B cell (primary cell): ENCODE measurements at regions not wholly inside any gene's neighbourhood (a gene's known extent, or its start where the extent isn't known, plus 50 kb on each side); places are given as distances from the start of the nearest gene placed in this dataset.

Experiments
- ATAC-seq: fragments of 200-7000 bp; cut with Tn5 transposase; one replicate; pipeline ENCODE4 v1.10.0; 2021; ENCODE audit warnings: low read depth, mild to moderate bottlenecking, moderate number of reproducible peaks, moderate library complexity
- CTCF ChIA-PET: fragments of 350-600 bp; sonication (Branson Sonifier 250); formaldehyde crosslinking; loops from one replicate; lab custom pipeline; 2021; ENCODE audit warnings: antibody characterized with exemption, inconsistent platforms; lab: Charles Lee
- POLR2A ChIA-PET: fragments of 350-600 bp; sonication (Branson Sonifier 250); formaldehyde crosslinking; loops from one replicate; lab custom pipeline; 2021; ENCODE audit warnings: antibody characterized with exemption; lab: Charles Lee
- DNase-seq: peaks from one replicate; pipeline ENCODE4 v3.0.0; 2013
- H2AFZ ChIP-seq: 2 replicates; pipeline ENCODE4 v1.6.1; 2012; ENCODE audit warnings: mild to moderate bottlenecking, low read depth, low read length; ENCODE audit not compliant: insufficient read depth, poor library complexity, severe bottlenecking
- H3K27ac ChIP-seq, 2 donors: 1 replicate in 1 of 2; 2 replicates in 1 of 2; pipeline ENCODE4 v1.5.1; 2012 to 2013; ENCODE audit warnings: low read length in 2 of 2, mild to moderate bottlenecking in 2 of 2, moderate library complexity in 1 of 2
- H3K27me3 ChIP-seq, 4 experiments: fragments of 200-600 bp in 1 of 4; sonication (generic) in 1 of 4; replicated peaks in 1 of 4; 1 replicate in 2 of 4; 2 replicates in 2 of 4; pipeline versions ENCODE4 v1.6.1 to v1.7.0; 2013 to 2016; ENCODE audit warnings: low read length in 3 of 4, mild to moderate bottlenecking in 2 of 4, mixed read lengths in 1 of 4, moderate library complexity in 1 of 4; ENCODE audit not compliant: insufficient read depth in 4 of 4, control insufficient read depth in 3 of 4; ENCODE audit errors: control extremely low read depth in 1 of 4
- H3K36me3 ChIP-seq, 2 experiments: replicated peaks in 1 of 2; 1 replicate in 1 of 2; 2 replicates in 1 of 2; pipeline versions ENCODE4 v1.6.1 to v1.7.1; 2013; ENCODE audit warnings: low read length in 1 of 2; ENCODE audit not compliant: insufficient read depth in 2 of 2, control insufficient read depth in 1 of 2; ENCODE audit errors: control extremely low read depth in 1 of 2, extremely low read depth in 1 of 2
- H3K4me1 ChIP-seq, 2 donors: fragments of 200-600 bp in 1 of 2; sonication (generic) in 1 of 2; 1 replicate in 1 of 2; 2 replicates in 1 of 2; pipeline versions ENCODE4 v1.5.1 to v1.6.1; 2013 to 2017; ENCODE audit warnings: low read length in 2 of 2; ENCODE audit not compliant: control insufficient read depth in 2 of 2, insufficient read depth in 2 of 2
- H3K4me2 ChIP-seq: replicated peaks from 2 replicates; pipeline ENCODE3; 2012; ENCODE audit warnings: mild to moderate bottlenecking, low read depth, low read length; ENCODE audit not compliant: poor library complexity, severe bottlenecking
- H3K4me3 ChIP-seq, 5 experiments: fragments of 200-600 bp in 1 of 5; sonication (generic) in 1 of 5; 1 replicate in 3 of 5; 2 replicates in 2 of 5; pipeline versions ENCODE4 v1.5.1 to v1.7.0; 2011 to 2016; ENCODE audit warnings: low read length in 4 of 5, mild to moderate bottlenecking in 4 of 5, low read depth in 2 of 5, control low read depth in 1 of 5, moderate library complexity in 1 of 5; ENCODE audit not compliant: insufficient read depth in 1 of 5; ENCODE audit errors: control extremely low read depth in 1 of 5, extremely low read depth in 1 of 5
- H3K79me2 ChIP-seq: fragments of 200-600 bp; sonication (generic); one replicate; pipeline ENCODE4 v1.6.0; 2016; ENCODE audit warnings: low read length; ENCODE audit not compliant: control insufficient read depth, insufficient read depth
- H3K9ac ChIP-seq: fragments of 200-600 bp; sonication (generic); 2 replicates; pipeline ENCODE4 v1.6.1; 2017; ENCODE audit warnings: mild to moderate bottlenecking, low read length, moderate library complexity
- H3K9me3 ChIP-seq, 3 donors: one replicate each; pipeline versions ENCODE4 v1.6.1 to v1.7.1; 2013; ENCODE audit warnings: low read length in 2 of 3; ENCODE audit not compliant: control insufficient read depth in 2 of 3, insufficient read depth in 1 of 3; ENCODE audit errors: control extremely low read depth in 1 of 3
- H4K20me1 ChIP-seq: 2 replicates; pipeline ENCODE4 v1.6.0; 2012; ENCODE audit warnings: mild to moderate bottlenecking, low read length; ENCODE audit not compliant: insufficient read depth, control insufficient read depth, poor library complexity, severe bottlenecking
- H3K27ac Mint-ChIP-seq: one replicate; pipeline ENCODE4 v1.8.0; 2021; ENCODE audit warnings: mixed read lengths
- H3K27me3 Mint-ChIP-seq: one replicate; pipeline ENCODE4 v1.8.0; 2021; ENCODE audit warnings: mixed read lengths
- H3K4me1 Mint-ChIP-seq: one replicate; pipeline ENCODE4 v1.8.0; 2021; ENCODE audit warnings: mixed read lengths
- H3K4me3 Mint-ChIP-seq: one replicate; pipeline ENCODE4 v1.8.0; 2021; ENCODE audit warnings: mixed read lengths
- H3K9me3 Mint-ChIP-seq: one replicate; pipeline ENCODE4 v1.8.0; 2022; ENCODE audit warnings: mixed read lengths; ENCODE audit not compliant: insufficient read depth
- CTCF ChIP-seq: fragments of 200-600 bp; IDR thresholded peaks from one replicate; pipeline ENCODE4 v1.8.0; 2022; ENCODE audit warnings: antibody characterized with exemption, mild to moderate bottlenecking
- EZH2 ChIP-seq: IDR thresholded peaks from 2 replicates; pipeline ENCODE4 v1.6.1; 2012; ENCODE audit warnings: borderline replicate concordance, low read depth, mild to moderate bottlenecking, moderate library complexity, low read length; ENCODE audit not compliant: insufficient read depth, poor library complexity, severe bottlenecking
- WGBS: methylation state at CpG from one replicate; pipeline ENCODE4 v1.1.5; 2013; ENCODE audit warnings: missing lambda C conversion rate; ENCODE audit not compliant: insufficient coverage; 5-methylcytosine and 5-hydroxymethylcytosine counted together
- intact Hi-C: fragments of 100-400 bp; cut with micrococcal nuclease; formaldehyde crosslinking; loops from one replicate; pipeline ENCODE4 v1.10.0; 2022

GRCh38 chr4:138542191-138542776, 300.1 kb upstream of the SLC7A11 start:
- peaks cover 0 to 2% (median 0%) of the 10 kb centered on the region in 4 experiments for H3K27me3 ChIP-seq
- Mint-ChIP-seq H3K27me3 (no peaks in the 10 kb centered on the region), H3K9me3 (peaks cover 6% of the 10 kb centered on the region), H3K4me1 (no peaks in the 10 kb centered on the region), H3K27ac (no peak overlapping the region), H3K4me3 (no peak overlapping the region)
- H4K20me1 ChIP-seq, result no peaks in the 10 kb centered on the region
- intact Hi-C loops, result no loop called here
- no peak overlapping the region for H3K9ac ChIP-seq
- DNase-seq (no peak), ATAC-seq (no peak)
- H3K9me3 ChIP-seq, result peaks cover 0 to 8% (median 0%) of the 10 kb centered on the region in 3 donors
- H3K36me3 ChIP-seq, result no peaks in the 10 kb centered on the region
- H3K79me2 ChIP-seq, result no peaks in the 10 kb centered on the region
- H3K4me2 ChIP-seq, result no peak overlapping the region
- ChIA-PET CTCF (no interaction called here), POLR2A (no interaction called here)
- no peak overlapping the region for H2AFZ ChIP-seq
- TF ChIP-seq CTCF, result no peak
- no peak for TF ChIP-seq EZH2
- H3K4me1 ChIP-seq, result no peaks in the 10 kb centered on the region
- no peak overlapping the region for H3K27ac ChIP-seq
- 89% methylated on average over 1 of the region's 1 CpG for WGBS
- H3K4me3 ChIP-seq, result no peak overlapping the region

DNA sequence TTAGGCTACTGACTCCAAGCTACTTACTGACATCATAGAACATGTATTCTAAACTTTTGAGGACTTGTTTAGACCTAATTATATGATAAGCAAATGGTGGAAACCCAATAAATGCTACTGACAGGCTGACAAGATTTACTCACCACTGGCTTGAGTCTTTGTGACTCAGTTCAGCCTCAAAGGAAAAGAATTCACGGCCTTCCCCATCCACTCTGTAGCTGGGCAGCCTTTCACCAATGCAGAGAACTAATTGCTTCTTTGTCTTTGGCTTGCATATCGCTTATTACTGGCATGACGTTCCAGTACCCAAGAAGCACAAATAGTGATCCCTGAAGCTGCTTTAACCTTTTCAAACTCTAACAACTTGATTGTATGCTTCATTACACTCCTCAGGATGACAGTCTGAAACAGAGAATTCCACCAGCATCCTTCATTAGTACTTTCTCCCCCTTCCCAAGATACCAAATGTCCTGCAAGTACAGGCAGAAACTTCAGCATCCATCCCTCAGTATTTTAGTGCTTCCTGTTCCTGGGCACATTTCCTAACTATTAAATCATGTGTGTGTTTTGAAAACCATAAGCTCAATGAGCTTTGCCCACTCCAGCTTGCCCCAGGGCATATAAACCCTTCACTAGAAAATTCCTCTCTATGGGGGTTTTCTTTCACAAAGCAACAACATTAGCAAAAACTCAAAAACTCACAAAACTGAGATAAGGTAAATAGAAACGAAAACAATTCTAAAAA, 298.1 kb upstream of the SLC7A11 start:
- H3K27me3 Mint-ChIP-seq, result no peaks in the 10 kb centered on the region
- ATAC-seq (no peak), DNase-seq (no peak)
- ChIA-PET POLR2A (no interaction called here), CTCF (no interaction called here)
- H3K4me3 Mint-ChIP-seq, result no peak overlapping the region
- no peaks in the 10 kb centered on the region for H4K20me1 ChIP-seq
- no peak overlapping the region for H3K4me2 ChIP-seq
- H3K4me3 ChIP-seq, result no peak overlapping the region
- peaks cover 6% of the 10 kb centered on the region for H3K9me3 Mint-ChIP-seq
- TF ChIP-seq EZH2 (no peak), CTCF (no peak)
- no peaks in the 10 kb centered on the region for H3K36me3 ChIP-seq
- H3K9ac ChIP-seq, result no peak overlapping the region
- H2AFZ ChIP-seq, result no peak overlapping the region
- no peaks in the 10 kb centered on the region for H3K79me2 ChIP-seq
- peaks cover 0 to 8% (median 0%) of the 10 kb centered on the region in 3 donors for H3K9me3 ChIP-seq
- H3K27me3 ChIP-seq, result peaks cover 0 to 2% (median 0%) of the 10 kb centered on the region in 4 experiments
- H3K27ac Mint-ChIP-seq, result no peak overlapping the region
- H3K4me1 Mint-ChIP-seq, result no peaks in the 10 kb centered on the region
- 77% methylated on average over 3 of the region's 4 CpGs for WGBS
- H3K4me1 ChIP-seq, result no peaks in the 10 kb centered on the region
- no peak overlapping the region for H3K27ac ChIP-seq
- intact Hi-C loops, result no loop called here
